CD14-positive monocyte (primary cell): ENCODE measurements at regions not wholly inside any gene's neighbourhood (a gene's known extent, or its start where the extent isn't known, plus 50 kb on each side); places are given as distances from the start of the nearest gene placed in this dataset.

Source experiments
- DNase-seq, 3 donors: peaks; one replicate each; pipeline ENCODE4 v3.0.0-alpha.2; 2011 to 2022
- H2AFZ ChIP-seq: 2 replicates; pipeline ENCODE4 v1.6.0; 2012; ENCODE audit warnings: mild to moderate bottlenecking, low read depth, low read length, inconsistent platforms; ENCODE audit not compliant: insufficient read depth, poor library complexity, severe bottlenecking
- H3K27ac ChIP-seq, 2 donors: 1 replicate in 1 of 2; 2 replicates in 1 of 2; pipeline ENCODE4 v1.5.1; 2012 to 2013; ENCODE audit warnings: low read length in 2 of 2, control low read depth in 1 of 2, inconsistent platforms in 1 of 2, low read depth in 1 of 2, mild to moderate bottlenecking in 1 of 2
- H3K27me3 ChIP-seq, 2 donors: one replicate each; pipeline versions ENCODE4 v1.6.0 to v1.6.1; 2011 to 2013; ENCODE audit warnings: low read length in 2 of 2; ENCODE audit not compliant: control insufficient read depth in 2 of 2, insufficient read depth in 2 of 2
- H3K36me3 ChIP-seq, 2 donors: replicated peaks in 1 of 2; 1 replicate in 1 of 2; 2 replicates in 1 of 2; pipeline versions ENCODE4 v1.5.1 to v1.6.1; 2012 to 2013; ENCODE audit warnings: low read length in 2 of 2, control low read depth in 1 of 2, inconsistent platforms in 1 of 2, mild to moderate bottlenecking in 1 of 2; ENCODE audit not compliant: insufficient read depth in 2 of 2, control insufficient read depth in 1 of 2
- H3K4me1 ChIP-seq, 2 donors: 1 replicate in 1 of 2; 2 replicates in 1 of 2; pipeline versions ENCODE4 v1.5.1 to v1.6.1; 2012 to 2013; ENCODE audit warnings: low read length in 2 of 2, control low read depth in 1 of 2, inconsistent platforms in 1 of 2, mild to moderate bottlenecking in 1 of 2, moderate library complexity in 1 of 2; ENCODE audit not compliant: insufficient read depth in 2 of 2, control insufficient read depth in 1 of 2
- H3K4me2 ChIP-seq: replicated peaks from 2 replicates; pipeline ENCODE3; 2012; ENCODE audit warnings: low read length, moderate library complexity, mild to moderate bottlenecking; ENCODE audit not compliant: poor library complexity, severe bottlenecking; ENCODE audit errors: extremely low read depth
- H3K4me3 ChIP-seq, 3 experiments: fragments of 200-600 bp in 1 of 3; sonication (generic) in 1 of 3; replicated peaks in 1 of 3; 1 replicate in 2 of 3; 2 replicates in 1 of 3; pipeline ENCODE4 v1.5.1; 2011 to 2013; ENCODE audit warnings: low read length in 3 of 3, mild to moderate bottlenecking in 3 of 3, control low read depth in 2 of 3, low read depth in 2 of 3, inconsistent platforms in 1 of 3, moderate library complexity in 1 of 3
- H3K79me2 ChIP-seq: 2 replicates; pipeline ENCODE4 v1.6.0; 2012; ENCODE audit warnings: mild to moderate bottlenecking, control low read depth, inconsistent platforms, low read length, moderate library complexity; ENCODE audit not compliant: insufficient read depth
- H3K9ac ChIP-seq: 2 replicates; pipeline ENCODE4 v1.6.0; 2017; ENCODE audit warnings: low read length, mild to moderate bottlenecking; ENCODE audit not compliant: insufficient read depth, poor library complexity, severe bottlenecking
- H3K9me3 ChIP-seq, 2 donors: replicated peaks in 1 of 2; 1 replicate in 1 of 2; 2 replicates in 1 of 2; pipeline versions ENCODE4 v1.5.1 to v1.6.1; 2012 to 2013; ENCODE audit warnings: low read length in 2 of 2, control low read depth in 1 of 2; ENCODE audit not compliant: control insufficient read depth in 1 of 2, insufficient read depth in 1 of 2
- H4K20me1 ChIP-seq: 2 replicates; pipeline ENCODE4 v1.6.0; 2012; ENCODE audit warnings: mild to moderate bottlenecking, low read length, control low read depth, moderate library complexity; ENCODE audit not compliant: insufficient read depth
- H3K27ac Mint-ChIP-seq, 7 donors: one replicate each; pipeline ENCODE4 v1.8.0; 2020; ENCODE audit warnings: mild to moderate bottlenecking in 7 of 7, mixed read lengths in 7 of 7, moderate library complexity in 6 of 7, inconsistent platforms in 2 of 7
- H3K27me3 Mint-ChIP-seq, 3 donors: one replicate each; pipeline ENCODE4 v1.8.0; 2021 to 2022; ENCODE audit warnings: low read depth in 3 of 3, mild to moderate bottlenecking in 3 of 3, mixed read lengths in 3 of 3, moderate library complexity in 3 of 3, inconsistent platforms in 1 of 3
- H3K36me3 Mint-ChIP-seq, 2 donors: one replicate each; pipeline ENCODE4 v1.8.0; 2020; ENCODE audit warnings: mixed read lengths in 2 of 2, inconsistent platforms in 1 of 2, mild to moderate bottlenecking in 1 of 2
- H3K4me1 Mint-ChIP-seq: one replicate; pipeline ENCODE4 v1.8.0; 2020; ENCODE audit warnings: mild to moderate bottlenecking, mixed read lengths
- H3K4me3 Mint-ChIP-seq, 2 donors: one replicate each; pipeline ENCODE4 v1.8.0; 2020; ENCODE audit warnings: mild to moderate bottlenecking in 2 of 2, mixed read lengths in 2 of 2, moderate library complexity in 1 of 2
- H3K9me3 Mint-ChIP-seq, 7 donors: one replicate each; pipeline ENCODE4 v1.8.0; 2020 to 2022; ENCODE audit warnings: mixed read lengths in 7 of 7, mild to moderate bottlenecking in 6 of 7, moderate library complexity in 6 of 7, inconsistent platforms in 2 of 7
- WGBS: methylation state at CpG from one replicate; pipeline ENCODE4 v1.1.5; 2013; ENCODE audit warnings: missing lambda C conversion rate; ENCODE audit not compliant: insufficient coverage; 5-methylcytosine and 5-hydroxymethylcytosine counted together
- intact Hi-C, 2 donors: fragments of 100-400 bp; cut with micrococcal nuclease; formaldehyde crosslinking; loops; one replicate each; pipeline versions ENCODE4 v1.15.0 to v1.15.1; 2023
- TF ChIP-seq, protein P1 (sequence below): fragments of 200-600 bp; IDR thresholded peaks from one replicate; pipeline ENCODE4 v1.8.0; 2022; ENCODE audit warnings: antibody characterized with exemption, mild to moderate bottlenecking

DNA sequence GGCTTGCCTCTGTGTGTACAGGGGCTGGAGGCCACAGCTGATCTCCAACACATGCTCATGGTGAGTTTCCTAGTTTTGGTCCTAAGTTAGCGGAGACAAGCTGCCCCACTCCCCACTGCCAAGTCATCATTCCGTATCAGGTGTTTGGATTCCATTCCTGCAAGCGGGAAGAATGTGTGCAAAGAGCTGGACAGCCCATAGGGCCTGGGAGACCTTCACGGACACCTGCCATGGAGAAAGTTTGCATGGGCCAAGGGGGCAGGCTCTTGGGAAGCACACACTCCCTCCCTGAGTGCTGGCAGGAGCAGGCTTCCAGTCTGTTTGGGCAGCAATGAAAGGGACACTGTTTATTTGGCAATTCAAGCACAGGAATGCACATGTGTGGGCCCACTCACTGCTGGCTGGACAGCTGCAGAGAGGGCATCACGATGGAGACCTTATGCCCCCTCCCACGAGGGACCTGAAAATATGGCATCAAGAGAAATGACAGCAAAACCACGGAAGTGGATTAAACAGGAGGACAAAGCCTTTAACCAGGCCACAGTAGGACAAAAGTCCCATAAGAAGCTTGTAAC, 149.7 kb downstream of the KLF13 start:
- peaks cover 19% of the 10 kb centered on the region for H3K4me1 Mint-ChIP-seq
- no peak overlapping the region for H3K27ac Mint-ChIP-seq
- H3K4me2 ChIP-seq, result no peak overlapping the region
- no peaks in the 10 kb centered on the region for H3K36me3 Mint-ChIP-seq
- no peak overlapping the region for H3K27ac ChIP-seq
- no peaks in the 10 kb centered on the region for H3K9me3 ChIP-seq
- no peak overlapping the region for H3K4me3 Mint-ChIP-seq
- DNase-seq, result no peak
- 100% methylated on average over 4 of the region's 7 CpGs for WGBS
- no peaks in the 10 kb centered on the region for H3K36me3 ChIP-seq
- H3K27me3 Mint-ChIP-seq, result peaks cover 13 to 33% (median 26%) of the 10 kb centered on the region in 3 donors
- intact Hi-C loops, result no loop called here
- H2AFZ ChIP-seq, result no peak overlapping the region
- no peak overlapping the region for H3K9ac ChIP-seq
- peaks cover 0 to 5% (median 0%) of the 10 kb centered on the region in 7 donors for H3K9me3 Mint-ChIP-seq
- no peaks in the 10 kb centered on the region for H3K79me2 ChIP-seq
- TF ChIP-seq, protein P1, sequence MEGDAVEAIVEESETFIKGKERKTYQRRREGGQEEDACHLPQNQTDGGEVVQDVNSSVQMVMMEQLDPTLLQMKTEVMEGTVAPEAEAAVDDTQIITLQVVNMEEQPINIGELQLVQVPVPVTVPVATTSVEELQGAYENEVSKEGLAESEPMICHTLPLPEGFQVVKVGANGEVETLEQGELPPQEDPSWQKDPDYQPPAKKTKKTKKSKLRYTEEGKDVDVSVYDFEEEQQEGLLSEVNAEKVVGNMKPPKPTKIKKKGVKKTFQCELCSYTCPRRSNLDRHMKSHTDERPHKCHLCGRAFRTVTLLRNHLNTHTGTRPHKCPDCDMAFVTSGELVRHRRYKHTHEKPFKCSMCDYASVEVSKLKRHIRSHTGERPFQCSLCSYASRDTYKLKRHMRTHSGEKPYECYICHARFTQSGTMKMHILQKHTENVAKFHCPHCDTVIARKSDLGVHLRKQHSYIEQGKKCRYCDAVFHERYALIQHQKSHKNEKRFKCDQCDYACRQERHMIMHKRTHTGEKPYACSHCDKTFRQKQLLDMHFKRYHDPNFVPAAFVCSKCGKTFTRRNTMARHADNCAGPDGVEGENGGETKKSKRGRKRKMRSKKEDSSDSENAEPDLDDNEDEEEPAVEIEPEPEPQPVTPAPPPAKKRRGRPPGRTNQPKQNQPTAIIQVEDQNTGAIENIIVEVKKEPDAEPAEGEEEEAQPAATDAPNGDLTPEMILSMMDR, result no peak
- no peak overlapping the region for H3K4me3 ChIP-seq
- H3K4me1 ChIP-seq, result peaks cover 8 to 9% of the 10 kb centered on the region in 2 donors
- H4K20me1 ChIP-seq, result no peaks in the 10 kb centered on the region
- peaks cover 7 to 12% of the 10 kb centered on the region in 2 donors for H3K27me3 ChIP-seq

DNA sequence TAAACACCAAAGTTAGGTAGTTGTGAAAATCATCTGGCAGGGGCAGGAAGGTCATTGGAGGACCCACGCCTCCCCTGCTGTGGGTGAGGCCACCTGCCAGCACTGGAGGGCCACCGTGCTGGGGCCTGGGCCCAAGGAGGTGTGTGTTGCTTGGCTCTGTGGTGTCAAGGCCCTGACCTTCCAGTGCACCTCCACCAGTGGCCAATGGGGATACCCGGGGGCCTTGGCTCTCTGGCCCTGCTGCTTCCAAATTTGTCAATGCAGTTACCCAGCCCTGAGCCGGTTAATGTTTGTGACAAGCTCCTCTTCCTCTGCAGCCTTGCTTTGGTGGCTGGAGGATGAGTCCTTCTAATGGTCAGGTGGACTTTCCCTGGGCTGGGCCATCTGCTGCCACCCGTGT, 150.2 kb downstream of the KLF13 start:
- no peak overlapping the region for H3K9ac ChIP-seq
- H3K27me3 Mint-ChIP-seq, result peaks cover 19 to 37% (median 28%) of the 10 kb centered on the region in 3 donors
- no peaks in the 10 kb centered on the region for H3K79me2 ChIP-seq
- no peak overlapping the region for H3K4me2 ChIP-seq
- no peak for DNase-seq
- H2AFZ ChIP-seq, result no peak overlapping the region
- H3K4me3 ChIP-seq, result no peak overlapping the region
- no peak overlapping the region for H3K27ac Mint-ChIP-seq
- no peaks in the 10 kb centered on the region for H3K36me3 Mint-ChIP-seq
- H3K4me3 Mint-ChIP-seq, result no peak overlapping the region
- no peaks in the 10 kb centered on the region for H3K36me3 ChIP-seq
- no peak overlapping the region for H3K27ac ChIP-seq
- H4K20me1 ChIP-seq, result no peaks in the 10 kb centered on the region
- intact Hi-C loops, result no loop called here
- H3K9me3 Mint-ChIP-seq, result peaks cover 0 to 3% (median 0%) of the 10 kb centered on the region in 7 donors
- H3K9me3 ChIP-seq, result no peaks in the 10 kb centered on the region
- H3K27me3 ChIP-seq, result peaks cover 11 to 18% of the 10 kb centered on the region in 2 donors
- H3K4me1 ChIP-seq, result peaks cover 8 to 9% of the 10 kb centered on the region in 2 donors
- TF ChIP-seq, protein P1, result no peak
- 76% methylated on average over 3 of the region's 5 CpGs for WGBS
- H3K4me1 Mint-ChIP-seq, result peaks cover 19% of the 10 kb centered on the region
